Endothelial cell of umbilical vein (primary cell): ENCODE measurements at regions not wholly inside any gene's neighbourhood (a gene's known extent, or its start where the extent isn't known, plus 50 kb on each side); places are given as distances from the start of the nearest gene placed in this dataset.

ENCODE experiments used
- BruUV-seq: library from RNA; stranded (reverse); fragments of 400-500 nt; replicated peaks from 2 replicates; lab custom pipeline; 2021; lab: Mats Ljungman, UMichigan
- CTCF ChIA-PET: fragments of 300-600, 350-600 bp; sonication (Branson Sonifier 250); formaldehyde crosslinking; loops from one replicate; lab custom pipeline; 2021; ENCODE audit warnings: antibody characterized with exemption, inconsistent platforms; lab: Charles Lee
- POLR2A ChIA-PET: fragments of 300-600, 350-600 bp; sonication (Branson Sonifier 250); formaldehyde crosslinking; loops from one replicate; lab custom pipeline; 2021; ENCODE audit warnings: antibody characterized with exemption, inconsistent platforms; lab: Charles Lee
- DNase-seq: peaks from one replicate; pipeline ENCODE4 v3.0.0-alpha.2; 2011; ENCODE audit warnings: low read depth, low spot score
- FAIRE-seq: peaks from 2 replicates; lab custom pipeline; 2011; peaks lifted over from hg19 to GRCh38; lab: Jason Lieb, UNC
- H2AFZ ChIP-seq: 2 replicates; pipeline ENCODE4 v1.6.0; 2012; ENCODE audit warnings: low read depth, low read length, control low read depth, inconsistent platforms
- H3K27ac ChIP-seq: 2 replicates; pipeline ENCODE4 v1.5.1; 2011; ENCODE audit warnings: low read depth, mild to moderate bottlenecking, control low read depth, low read length, moderate library complexity; ENCODE audit not compliant: insufficient read depth
- H3K27me3 ChIP-seq, 2 experiments: 2 replicates each; pipeline versions ENCODE4 v1.6.0 to v1.6.1; 2011; ENCODE audit warnings: low read length in 2 of 2, mixed read lengths in 1 of 2; ENCODE audit not compliant: control insufficient read depth in 2 of 2, insufficient read depth in 2 of 2
- H3K36me3 ChIP-seq, 2 experiments: 2 replicates in 1 of 2; 3 replicates in 1 of 2; pipeline ENCODE4 v1.5.1; 2011; ENCODE audit warnings: low read length in 2 of 2, mild to moderate bottlenecking in 1 of 2, moderate library complexity in 1 of 2; ENCODE audit not compliant: control insufficient read depth in 2 of 2, insufficient read depth in 2 of 2; ENCODE audit errors: extremely low read depth in 1 of 2
- H3K4me1 ChIP-seq: 3 replicates; pipeline ENCODE4 v1.5.1; 2011; ENCODE audit warnings: mild to moderate bottlenecking, low read length; ENCODE audit not compliant: control insufficient read depth, insufficient read depth; ENCODE audit errors: extremely low read depth
- H3K4me2 ChIP-seq: 2 replicates; pipeline ENCODE4 v1.6.1; 2011; ENCODE audit warnings: low read length, control low read depth, mixed read lengths; ENCODE audit not compliant: insufficient read depth
- H3K4me3 ChIP-seq, 3 experiments: fragments of 200-600 bp in 1 of 3; sonication (generic), shearing (Covaris generic) in 1 of 3; replicated peaks in 1 of 3; 2 replicates each; pipeline ENCODE4 v1.5.1; 2011 to 2016; ENCODE audit warnings: control low read depth in 3 of 3, low read length in 3 of 3, mild to moderate bottlenecking in 2 of 3, inconsistent platforms in 1 of 3, low read depth in 1 of 3, moderate library complexity in 1 of 3; ENCODE audit not compliant: insufficient read depth in 1 of 3
- H3K79me2 ChIP-seq: 2 replicates; pipeline ENCODE4 v1.6.0; 2012; ENCODE audit warnings: low read length, inconsistent platforms; ENCODE audit not compliant: control insufficient read depth, insufficient read depth
- H3K9ac ChIP-seq: replicated peaks from 2 replicates; pipeline ENCODE3; 2011; ENCODE audit warnings: low read length, control low read depth; ENCODE audit not compliant: insufficient read depth; ENCODE audit errors: extremely low read depth
- H3K9me1 ChIP-seq: replicated peaks from 3 replicates; pipeline ENCODE4 v1.6.0; 2011; ENCODE audit warnings: mild to moderate bottlenecking, low read length; ENCODE audit not compliant: control insufficient read depth, insufficient read depth; ENCODE audit errors: extremely low read depth
- H3K9me3 ChIP-seq: replicated peaks from 2 replicates; pipeline ENCODE4 v1.5.1; 2012; ENCODE audit warnings: low read length, inconsistent platforms; ENCODE audit not compliant: control insufficient read depth, insufficient read depth
- H4K20me1 ChIP-seq: replicated peaks from 2 replicates; pipeline ENCODE3; 2011; ENCODE audit warnings: mild to moderate bottlenecking, low read length; ENCODE audit not compliant: control insufficient read depth, insufficient read depth; ENCODE audit errors: extremely low read depth
- CTCF ChIP-seq, 2 donors: IDR thresholded peaks; 1 replicate in 1 of 2; 2 replicates in 1 of 2; pipeline ENCODE4 v1.5.1; 2011; ENCODE audit warnings: low read length in 2 of 2, mild to moderate bottlenecking in 2 of 2, moderate library complexity in 2 of 2, control low read depth in 1 of 2, inconsistent platforms in 1 of 2, low read depth in 1 of 2; ENCODE audit not compliant: insufficient read depth in 1 of 2; ENCODE audit errors: extremely low read depth in 1 of 2
- EZH2 ChIP-seq: IDR thresholded peaks from 2 replicates; pipeline ENCODE4 v1.6.1; 2012; ENCODE audit warnings: borderline replicate concordance, low read depth, mild to moderate bottlenecking, moderate library complexity, low read length, inconsistent platforms; ENCODE audit not compliant: severe bottlenecking
- FOS ChIP-seq: IDR thresholded peaks from 2 replicates; pipeline ENCODE4 v1.6.1; 2011; ENCODE audit warnings: mild to moderate bottlenecking, low read length, moderate library complexity, borderline replicate concordance; ENCODE audit not compliant: insufficient read depth
- GATA2 ChIP-seq: IDR thresholded peaks from 2 replicates; pipeline ENCODE4 v1.7.0; 2011; ENCODE audit warnings: low read depth, mild to moderate bottlenecking, moderate library complexity, mixed read lengths, low read length; ENCODE audit not compliant: insufficient read length, insufficient read depth
- JUN ChIP-seq: IDR thresholded peaks from 2 replicates; pipeline ENCODE4 v1.6.1; 2011; ENCODE audit warnings: borderline replicate concordance, low read depth; ENCODE audit not compliant: insufficient read length, insufficient read depth
- MAX ChIP-seq: IDR thresholded peaks from 2 replicates; pipeline ENCODE4 v1.6.1; 2011; ENCODE audit not compliant: insufficient read depth, insufficient read length
- MYC ChIP-seq: IDR thresholded peaks from one replicate; pipeline ENCODE4 v1.6.1; 2011; ENCODE audit warnings: mild to moderate bottlenecking, low read depth, low read length
- POLR2A ChIP-seq: IDR thresholded peaks from 2 replicates; pipeline ENCODE4 v1.6.1; 2012; ENCODE audit warnings: low read depth, mild to moderate bottlenecking, control low read depth, low read length
- POLR2AphosphoS5 ChIP-seq: IDR thresholded peaks from 2 replicates; pipeline ENCODE4 v1.6.1; 2012; ENCODE audit warnings: low read depth, mild to moderate bottlenecking, control low read depth, low read length, moderate library complexity; ENCODE audit not compliant: insufficient read depth
- dilution Hi-C: fragments of 300-500 bp; cut with MboI; formaldehyde crosslinking; loops from one replicate; pipeline ENCODE4 v1.15.0; 2019; ENCODE audit warnings: low sequenced_read_pairs; ENCODE audit not compliant: extremely low pct_ligation_motif_present
- intact Hi-C: fragments of 100-400 bp; cut with micrococcal nuclease; formaldehyde crosslinking; loops from one replicate; pipeline ENCODE4 v1.10.0; 2022

GRCh38 chr2:177101930-177102329, 110.7 kb upstream of the HNRNPA3 start:
- Histone ChIP-seq H3K9me3 (no peaks in the 10 kb centered on the region), H3K27ac (no peak overlapping the region), H3K9me1 (no peaks in the 10 kb centered on the region), H3K36me3 (no peaks in the 10 kb centered on the region), H3K4me2 (no peak overlapping the region), H2AFZ (no peak overlapping the region), H4K20me1 (no peaks in the 10 kb centered on the region), H3K4me3 (no peak overlapping the region), H3K9ac (no peak overlapping the region), H3K27me3 (no peaks in the 10 kb centered on the region), H3K4me1 (no peaks in the 10 kb centered on the region), H3K79me2 (no peaks in the 10 kb centered on the region)
- intact Hi-C loops: no loop called here
- no peak for DNase-seq
- FAIRE-seq: no peak
- no TSS peak for BruUV-seq
- TF ChIP-seq EZH2: no peak
- ChIA-PET POLR2A (no interaction called here), CTCF (interaction anchor here (1.0 to 1.5 kb wide), 3 partner anchors 10 to 12 kb away, joined by 3 read pairs; no protein-coding TSS in a partner anchor)
- dilution Hi-C loops: no loop called here

GRCh38 chr2:177106212-177106611, 106.4 kb upstream of the HNRNPA3 start:
- H3K4me3 ChIP-seq: no peak overlapping the region
- no TSS peak for BruUV-seq

More at GRCh38 chr2:177106212-177106611, 106.4 kb upstream of the HNRNPA3 start:
- no peaks in the 10 kb centered on the region for H3K79me2 ChIP-seq
- ChIA-PET POLR2A (no interaction called here), CTCF (no interaction called here)
- no peaks in the 10 kb centered on the region for H3K27me3 ChIP-seq
- no peak overlapping the region for H3K4me2 ChIP-seq
- no peak overlapping the region for H3K27ac ChIP-seq
- DNase-seq: no peak
- no peaks in the 10 kb centered on the region for H4K20me1 ChIP-seq
- dilution Hi-C loops (no loop called here), intact Hi-C loops (no loop called here)
- no peaks in the 10 kb centered on the region for H3K4me1 ChIP-seq
- H3K9ac ChIP-seq: no peak overlapping the region
- no peaks in the 10 kb centered on the region for H3K9me1 ChIP-seq
- H3K36me3 ChIP-seq: no peaks in the 10 kb centered on the region
- no peaks in the 10 kb centered on the region for H3K9me3 ChIP-seq
- H2AFZ ChIP-seq: no peak overlapping the region
- TF ChIP-seq GATA2 (no peak), POLR2AphosphoS5 (no peak), FOS (no peak), POLR2A (no peak), JUN (no peak), MYC (no peak), MAX (no peak), CTCF (IDR thresholded peaks at IDR 0.05; ENCODE audit: extremely low read depth in 1 of 2, insufficient read depth in 1 of 2, low read depth in 1 of 2, low read length in 2 of 2) (no peak), EZH2 (no peak)
- no peak for FAIRE-seq
